T-helper 17 cell (primary cell): ENCODE measurements at regions not wholly inside any gene's neighbourhood (a gene's known extent, or its start where the extent isn't known, plus 50 kb on each side); places are given as distances from the start of the nearest gene placed in this dataset.

Experiments used
- ATAC-seq: fragments of 150-1000 bp; cut with Tn5 transposase; 2 replicates; pipeline ENCODE4 v1.10.0; 2021; ENCODE audit warnings: mild to moderate bottlenecking, moderate library complexity
- DNase-seq, 3 donors: peaks; one replicate each; pipeline versions ENCODE4 v3.0.0 to v3.0.0-alpha.2; 2020 to 2021
- H3K9me3 ChIP-seq: one replicate; pipeline ENCODE4 v1.7.0; 2013; ENCODE audit warnings: low read length, mild to moderate bottlenecking; ENCODE audit not compliant: control insufficient read depth, poor library complexity, severe bottlenecking
- H3K27ac Mint-ChIP-seq: one replicate; pipeline ENCODE4 v1.8.0; 2022; ENCODE audit warnings: mild to moderate bottlenecking, moderate library complexity, mixed read lengths
- H3K27me3 Mint-ChIP-seq: one replicate; pipeline ENCODE4 v1.8.0; 2022; ENCODE audit warnings: mixed read lengths
- H3K36me3 Mint-ChIP-seq: one replicate; pipeline ENCODE4 v1.8.0; 2022; ENCODE audit warnings: low read depth, mixed read lengths
- H3K4me1 Mint-ChIP-seq: one replicate; pipeline ENCODE4 v1.8.0; 2022; ENCODE audit warnings: mild to moderate bottlenecking, mixed read lengths
- H3K4me3 Mint-ChIP-seq: one replicate; pipeline ENCODE4 v1.8.0; 2022; ENCODE audit warnings: mild to moderate bottlenecking, moderate library complexity, mixed read lengths

GRCh38 chr1:87790756-87791155 is 462.1 kb downstream of the LMO4 start:
- H3K27ac Mint-ChIP-seq: no peak overlapping the region
- peaks cover 11% of the 10 kb centered on the region for H3K27me3 Mint-ChIP-seq
- no peaks in the 10 kb centered on the region for H3K4me1 Mint-ChIP-seq
- H3K4me3 Mint-ChIP-seq: no peak overlapping the region
- ATAC-seq (no peak), DNase-seq (no peak)
- H3K9me3 ChIP-seq: no peaks in the 10 kb centered on the region
- no peaks in the 10 kb centered on the region for H3K36me3 Mint-ChIP-seq

GRCh38 chr1:87791931-87792740 is 463.5 kb downstream of the LMO4 start:
- DNase-seq: no peak
- Mint-ChIP-seq H3K4me3 (no peak overlapping the region), H3K36me3 (no peaks in the 10 kb centered on the region), H3K27me3 (peaks cover 11% of the 10 kb centered on the region), H3K27ac (no peak overlapping the region), H3K4me1 (no peaks in the 10 kb centered on the region)
- no peak for ATAC-seq
- H3K9me3 ChIP-seq: no peaks in the 10 kb centered on the region

GRCh38 chr1:87794788-87795614 is 466.3 kb downstream of the LMO4 start:
- no peaks in the 10 kb centered on the region for H3K9me3 ChIP-seq
- H3K27me3 Mint-ChIP-seq: peaks cover 11% of the 10 kb centered on the region
- ATAC-seq: no peak

DNA sequence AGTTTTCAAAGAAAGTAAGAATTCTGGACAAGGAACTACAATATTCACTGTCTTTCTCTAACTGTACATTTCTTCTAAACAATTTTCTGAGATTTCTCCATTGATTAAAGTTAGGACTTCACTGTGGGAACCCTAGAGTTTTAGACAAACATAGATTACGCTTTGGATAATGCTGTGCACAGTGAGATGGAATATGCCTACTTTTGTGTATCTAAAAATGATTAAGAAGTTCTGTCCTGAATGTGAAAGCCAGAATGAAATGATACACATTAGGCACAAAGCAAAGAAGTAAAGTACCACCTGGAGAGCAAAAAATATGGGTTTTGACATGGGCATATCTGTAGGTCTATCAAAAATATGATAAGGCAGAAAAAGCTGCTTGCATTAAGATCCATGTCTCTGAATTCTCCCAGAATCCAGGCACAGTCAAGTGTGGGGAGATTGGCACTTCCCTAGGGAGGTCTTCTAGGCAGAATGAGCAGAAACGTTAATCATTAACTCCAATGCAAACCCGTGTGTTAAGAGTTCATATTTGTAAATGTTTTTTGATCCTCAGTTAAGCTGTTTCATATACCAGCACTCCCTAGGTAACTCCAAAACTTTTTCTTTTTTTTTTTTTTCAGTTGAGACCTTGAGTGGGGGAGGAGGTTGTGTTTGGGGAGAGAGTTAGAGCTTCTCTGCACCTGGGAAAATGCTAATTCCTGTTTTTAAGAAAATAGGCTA is 467.1 kb downstream of the LMO4 start:
- DNase-seq (no peak), ATAC-seq (no peak)
- Mint-ChIP-seq H3K27me3 (peaks cover 11% of the 10 kb centered on the region), H3K4me1 (no peaks in the 10 kb centered on the region), H3K27ac (no peak overlapping the region), H3K4me3 (no peak overlapping the region), H3K36me3 (no peaks in the 10 kb centered on the region)
- H3K9me3 ChIP-seq: no peaks in the 10 kb centered on the region

More at GRCh38 chr1:87794788-87795614, 466.3 kb downstream of the LMO4 start:
- Mint-ChIP-seq H3K36me3 (no peaks in the 10 kb centered on the region), H3K4me1 (no peaks in the 10 kb centered on the region), H3K27ac (no peak overlapping the region), H3K4me3 (no peak overlapping the region)
- DNase-seq: no peak

- no peak for ATAC-seq
Measured at GRCh38 chr1:87796471-87796901, 467.8 kb downstream of the LMO4 start.

DNA sequence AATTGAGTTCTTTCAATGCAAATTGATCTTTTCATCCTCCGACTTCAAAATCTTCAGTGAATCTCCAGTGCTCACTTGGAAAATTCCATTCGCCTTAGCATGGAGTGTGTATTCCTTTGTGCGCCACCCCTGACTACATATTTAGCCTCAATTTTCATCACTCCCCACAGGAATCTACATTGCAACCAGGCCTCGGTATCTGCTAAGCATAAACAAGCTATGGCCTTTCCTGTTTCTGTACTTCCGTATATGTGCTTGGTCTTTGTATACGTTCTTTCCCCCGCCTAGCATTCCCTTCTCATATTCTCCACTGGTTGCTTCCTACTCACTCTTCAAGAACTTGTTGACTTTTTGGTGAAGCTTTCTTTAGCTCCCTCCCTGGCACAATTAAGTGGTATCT is 470.8 kb downstream of the LMO4 start:
- Mint-ChIP-seq H3K27me3 (peaks cover 18% of the 10 kb centered on the region), H3K4me1 (no peaks in the 10 kb centered on the region), H3K4me3 (no peak overlapping the region), H3K36me3 (no peaks in the 10 kb centered on the region), H3K27ac (no peak overlapping the region)
- ATAC-seq (no peak), DNase-seq (no peak)
- H3K9me3 ChIP-seq: no peaks in the 10 kb centered on the region

More at GRCh38 chr1:87796471-87796901, 467.8 kb downstream of the LMO4 start:
- Mint-ChIP-seq H3K4me3 (no peak overlapping the region), H3K4me1 (no peaks in the 10 kb centered on the region), H3K36me3 (no peaks in the 10 kb centered on the region), H3K27ac (no peak overlapping the region), H3K27me3 (peaks cover 11% of the 10 kb centered on the region)
- no peak for DNase-seq
- H3K9me3 ChIP-seq: no peaks in the 10 kb centered on the region

- peaks cover 19% of the 10 kb centered on the region for H3K27me3 Mint-ChIP-seq
- H3K4me3 Mint-ChIP-seq: no peak overlapping the region
- H3K4me1 Mint-ChIP-seq: no peaks in the 10 kb centered on the region
- no peak for ATAC-seq
- DNase-seq: no peak
- no peak overlapping the region for H3K27ac Mint-ChIP-seq
- no peaks in the 10 kb centered on the region for H3K36me3 Mint-ChIP-seq
- no peaks in the 10 kb centered on the region for H3K9me3 ChIP-seq
Measured at GRCh38 chr1:87800006-87800405, 471.3 kb downstream of the LMO4 start.

- Mint-ChIP-seq H3K4me3 (no peak overlapping the region), H3K36me3 (no peaks in the 10 kb centered on the region), H3K27me3 (peaks cover 22% of the 10 kb centered on the region), H3K4me1 (no peaks in the 10 kb centered on the region), H3K27ac (no peak overlapping the region)
- H3K9me3 ChIP-seq: no peaks in the 10 kb centered on the region
- ATAC-seq: no peak
- DNase-seq: no peak
Measured at GRCh38 chr1:87803375-87803774, 474.7 kb downstream of the LMO4 start.

DNA sequence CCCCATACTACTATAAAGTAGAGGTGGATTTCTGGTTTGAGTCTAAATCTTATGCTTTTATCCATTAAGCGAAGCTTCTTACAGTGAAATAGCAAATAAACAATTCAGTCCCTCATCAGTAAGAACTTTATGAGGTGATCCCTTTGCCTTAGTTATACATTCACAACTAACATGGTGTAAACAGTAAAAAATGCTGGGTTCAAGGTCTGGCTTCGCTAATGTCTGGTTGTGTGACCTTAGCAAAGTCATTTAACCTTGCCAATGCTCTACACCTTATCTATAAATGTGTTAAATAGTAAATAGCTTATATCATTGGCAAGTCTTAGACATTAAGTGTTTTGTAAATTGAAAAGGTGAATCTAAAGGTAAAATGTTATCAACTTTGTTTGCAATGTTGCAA is 475.4 kb downstream of the LMO4 start:
- no peaks in the 10 kb centered on the region for H3K9me3 ChIP-seq
- Mint-ChIP-seq H3K27ac (no peak overlapping the region), H3K4me3 (no peak overlapping the region), H3K36me3 (no peaks in the 10 kb centered on the region), H3K4me1 (no peaks in the 10 kb centered on the region), H3K27me3 (peaks cover 27% of the 10 kb centered on the region)
- ATAC-seq: no peak
- DNase-seq: no peak

DNA sequence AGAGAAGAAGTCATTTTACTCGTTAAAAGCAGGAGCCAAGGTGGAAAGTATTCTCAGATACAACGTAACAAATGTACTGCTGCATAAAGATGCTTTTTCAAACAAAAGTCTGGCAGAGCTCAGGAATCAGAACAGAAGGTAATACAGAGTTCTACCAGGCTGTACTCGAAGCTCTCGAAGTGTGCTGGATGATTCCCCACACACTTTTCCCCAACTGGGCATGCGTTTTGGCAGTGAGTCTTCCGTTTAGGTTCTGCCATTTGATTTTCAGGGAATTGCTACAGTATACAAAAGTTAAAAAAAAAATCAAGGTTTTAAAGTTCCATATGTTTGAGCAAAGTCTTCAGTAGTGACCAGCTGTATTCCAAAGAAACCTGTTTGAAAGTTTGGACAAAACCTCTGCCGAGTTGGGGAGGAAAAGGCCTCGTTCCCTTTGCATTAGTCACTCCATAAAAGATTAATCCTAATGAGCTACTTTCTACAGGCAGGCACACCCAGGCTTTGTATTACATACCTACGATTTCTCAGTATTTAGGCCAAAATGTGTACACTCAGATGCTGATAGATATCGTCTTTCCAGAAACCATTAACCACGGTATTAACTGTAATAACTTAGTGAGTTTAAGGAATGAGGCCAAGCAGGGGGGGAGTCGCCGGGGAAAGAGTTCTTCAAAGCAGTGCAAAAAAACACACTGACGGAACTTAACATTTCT is 477.1 kb downstream of the LMO4 start:
- ATAC-seq (no peak), DNase-seq (no peak)
- Mint-ChIP-seq H3K27me3 (peaks cover 22% of the 10 kb centered on the region), H3K4me1 (no peaks in the 10 kb centered on the region), H3K4me3 (no peak overlapping the region), H3K36me3 (no peaks in the 10 kb centered on the region), H3K27ac (no peak overlapping the region)
- H3K9me3 ChIP-seq: no peaks in the 10 kb centered on the region

DNA sequence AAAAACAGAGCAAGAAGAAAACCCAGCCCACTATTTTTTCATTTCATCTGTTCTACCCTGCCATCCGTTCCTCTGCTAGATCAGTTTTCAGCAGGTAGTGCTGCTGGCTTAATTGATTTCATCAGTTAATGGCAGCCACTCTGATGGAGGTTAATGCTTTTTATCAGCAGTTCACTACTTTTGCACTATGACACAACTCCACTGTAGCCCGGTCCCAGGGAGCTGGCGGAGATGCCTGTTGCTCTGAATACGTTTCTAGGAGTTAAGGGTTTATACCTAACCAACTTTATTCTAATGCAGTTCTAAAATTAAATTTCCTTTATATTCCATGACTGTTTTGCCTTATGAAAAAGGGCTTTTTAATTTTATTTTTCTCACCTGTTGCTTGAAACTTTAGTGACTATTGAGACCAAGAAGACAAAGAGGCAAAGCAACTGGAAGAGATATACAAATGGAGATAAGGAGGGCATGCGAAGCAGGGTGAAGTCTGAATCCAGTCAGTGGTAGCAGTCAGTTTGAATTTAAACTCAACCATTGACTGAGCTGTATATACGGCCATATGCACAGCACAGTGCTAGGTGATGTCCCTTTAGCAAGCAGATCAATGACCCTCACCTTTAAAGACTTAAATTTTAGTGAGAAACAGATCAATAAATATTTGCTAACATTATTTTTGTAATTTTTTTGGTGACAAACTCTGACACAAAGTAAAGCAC is 477.9 kb downstream of the LMO4 start:
- Mint-ChIP-seq H3K4me1 (no peaks in the 10 kb centered on the region), H3K27me3 (peaks cover 22% of the 10 kb centered on the region), H3K27ac (no peak overlapping the region), H3K4me3 (no peak overlapping the region), H3K36me3 (no peaks in the 10 kb centered on the region)
- no peaks in the 10 kb centered on the region for H3K9me3 ChIP-seq
- ATAC-seq (no peak), DNase-seq (no peak)

GRCh38 chr1:87810166-87810565 is 481.5 kb downstream of the LMO4 start:
- H3K9me3 ChIP-seq: no peaks in the 10 kb centered on the region
- ATAC-seq (no peak), DNase-seq (no peak)
- Mint-ChIP-seq H3K27ac (no peak overlapping the region), H3K4me1 (no peaks in the 10 kb centered on the region), H3K4me3 (no peak overlapping the region), H3K27me3 (peaks cover 13% of the 10 kb centered on the region), H3K36me3 (no peaks in the 10 kb centered on the region)
